ENCODE measurements at regions not wholly inside any gene's neighbourhood (a gene's known extent, or its start where the extent isn't known, plus 50 kb on each side); places are given as distances from the start of the nearest gene placed in this dataset.

DNA sequence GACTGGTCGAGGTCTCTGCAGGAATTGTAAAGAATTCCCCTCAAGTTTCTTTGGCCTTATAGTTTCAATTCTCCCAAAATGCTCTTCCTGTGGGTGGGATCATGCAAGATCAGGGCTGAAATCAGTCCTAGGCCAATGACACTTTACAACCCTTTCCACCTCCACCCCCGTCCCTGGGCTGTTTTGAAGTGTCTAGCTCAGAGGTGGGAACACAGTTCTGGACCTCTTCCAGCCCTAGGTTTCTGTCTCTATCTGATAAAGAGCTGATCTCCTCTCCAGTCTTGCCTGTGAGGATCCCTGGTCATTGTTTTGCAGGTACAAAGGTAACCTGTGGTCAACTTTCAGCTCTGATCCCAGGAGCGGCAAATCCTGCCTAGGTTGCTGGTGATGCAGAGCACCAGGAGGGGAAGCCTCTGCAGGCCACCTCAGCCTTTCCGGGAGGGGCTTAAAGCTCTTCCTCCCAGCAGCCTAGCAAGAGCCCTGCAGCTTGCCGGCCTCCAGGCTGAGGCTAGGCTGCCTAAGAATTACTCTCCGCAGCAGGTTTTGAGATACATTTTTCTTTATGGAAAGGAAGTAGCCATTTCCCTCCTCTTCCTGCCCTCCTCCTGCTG is 69.8 kb upstream of the WIPF1 start:
- no peak for DNase-seq

DNA sequence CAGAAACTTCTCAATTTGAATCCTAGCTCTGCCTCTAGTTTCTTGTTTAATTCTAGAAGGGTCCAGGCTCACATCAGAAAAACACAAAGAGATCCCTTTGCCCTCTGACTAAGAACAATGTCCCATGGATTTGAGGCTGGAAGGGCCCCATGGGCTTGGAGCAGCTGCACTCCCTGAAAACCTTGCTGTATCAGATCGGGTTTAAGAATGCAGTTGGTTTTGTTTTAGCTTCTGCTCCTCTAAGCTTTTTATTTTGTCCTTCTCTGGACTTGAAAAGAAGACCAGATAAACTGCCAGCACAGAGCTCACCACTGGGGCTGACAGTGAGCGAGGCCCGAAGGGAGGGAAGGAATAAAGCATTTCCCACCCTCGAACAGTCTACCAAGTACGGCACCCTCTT is 69.2 kb upstream of the WIPF1 start:
- no peak for DNase-seq

DNA sequence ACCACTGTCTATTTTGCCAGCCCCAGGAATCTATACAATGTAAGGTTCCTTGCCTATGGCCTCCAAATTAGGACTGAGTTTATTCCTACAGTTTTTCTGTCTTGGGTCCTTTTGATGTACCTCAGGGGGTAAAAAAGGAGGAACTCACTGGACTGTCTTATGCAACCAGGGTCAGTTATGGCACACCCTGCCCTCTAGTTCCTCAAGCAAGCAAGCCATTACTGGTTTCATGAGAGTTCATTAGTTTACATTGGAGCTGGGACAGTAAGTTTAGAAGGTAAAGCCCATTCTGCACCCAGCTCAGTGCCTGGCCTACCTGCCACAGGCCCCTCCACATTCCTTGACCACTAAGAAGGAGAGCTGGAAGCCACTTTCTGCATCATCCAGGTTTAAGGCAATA is 68.7 kb upstream of the WIPF1 start:
- no peak for DNase-seq

DNA sequence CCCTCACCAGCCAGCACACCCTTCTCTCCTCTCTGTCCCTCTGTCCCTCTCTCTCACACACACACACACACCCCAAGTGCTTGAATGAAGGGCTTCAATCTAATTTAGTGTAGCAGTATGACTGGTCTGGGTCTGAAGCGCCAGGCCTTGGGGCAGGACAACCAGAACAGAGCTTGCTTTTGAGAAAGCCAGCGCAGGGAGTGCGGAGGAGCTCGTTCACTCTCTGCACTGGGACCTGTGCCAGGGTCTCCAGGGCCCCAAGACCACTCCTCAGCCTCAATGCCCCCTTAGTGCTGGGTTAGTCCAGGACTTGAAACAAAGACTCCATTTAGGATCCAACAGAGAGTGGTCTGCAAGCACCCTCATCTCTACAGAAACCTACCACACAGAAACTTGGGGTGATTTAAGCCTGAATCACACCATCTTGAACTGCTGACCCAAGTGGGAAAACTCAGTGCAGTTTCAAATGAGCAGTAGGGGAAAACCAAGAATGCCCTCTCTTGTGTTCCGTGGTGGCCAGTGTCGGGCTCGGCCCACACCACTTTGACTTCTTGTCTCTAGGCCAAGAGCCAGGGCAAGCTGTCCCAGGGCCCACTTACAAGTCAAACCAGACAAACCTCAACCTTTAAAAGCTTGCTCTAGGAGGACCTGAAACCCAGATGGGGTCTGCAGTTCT is 66.6 kb upstream of the WIPF1 start:
- DNase-seq: no peak

DNA sequence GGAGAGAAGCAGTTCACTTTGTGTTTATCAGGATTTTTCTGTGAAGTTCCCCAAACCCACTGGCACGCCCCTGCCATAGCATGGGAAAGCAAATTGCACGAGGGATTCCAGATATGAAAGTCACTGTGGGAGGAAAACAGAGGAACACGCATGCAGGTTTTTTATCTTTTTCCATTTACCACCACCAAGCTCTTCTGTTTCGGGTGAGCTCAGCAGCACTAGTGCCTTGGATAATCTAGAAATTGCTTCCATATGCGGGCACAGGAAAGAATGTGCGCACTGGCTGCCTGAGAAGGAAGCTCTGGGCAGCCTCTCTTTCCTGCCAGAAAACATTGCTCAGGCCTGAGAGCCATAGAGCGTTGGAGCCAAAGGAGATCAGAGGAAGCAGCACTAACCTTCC is 65.9 kb upstream of the WIPF1 start:
- DNase-seq: no peak

DNA sequence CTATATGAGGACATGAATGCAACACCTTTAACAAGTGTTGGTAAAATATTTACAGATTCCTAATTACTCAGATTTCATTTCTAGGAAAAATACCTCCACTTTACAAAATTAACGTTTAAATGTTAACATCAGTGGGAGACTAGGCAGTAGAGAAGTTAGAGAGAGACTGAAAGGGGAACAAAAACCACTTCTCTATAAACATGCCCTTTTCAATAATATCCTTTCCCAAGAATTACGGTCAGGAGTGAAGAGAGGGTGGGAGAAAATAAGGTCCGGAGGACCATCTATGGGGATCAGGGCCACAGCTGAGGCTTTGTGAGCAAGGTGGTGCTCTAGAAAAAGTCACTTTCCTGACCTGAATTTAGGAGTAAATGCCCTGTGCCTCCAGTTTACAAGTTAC is 65.3 kb upstream of the WIPF1 start:
- DNase-seq: no peak

DNA sequence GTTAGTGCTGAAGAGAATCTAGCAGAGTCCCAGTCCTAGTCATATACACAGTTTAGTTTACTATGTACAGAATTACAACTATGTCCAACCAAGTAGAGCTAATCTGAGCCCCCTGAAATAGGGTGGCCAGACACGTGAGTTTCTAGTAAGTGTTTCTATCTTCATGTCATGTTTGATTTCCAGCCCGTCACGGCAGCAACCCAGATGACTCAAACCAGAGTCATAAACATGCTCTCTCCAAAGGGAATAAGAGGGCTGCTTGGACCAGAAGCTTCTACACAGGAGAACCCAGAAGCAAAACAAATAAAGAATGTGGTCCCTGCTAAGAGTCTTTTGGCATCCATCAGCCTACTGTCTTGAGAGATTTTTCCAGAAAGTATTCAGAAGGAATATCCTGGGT is 64.9 kb upstream of the WIPF1 start:
- no peak for DNase-seq

DNA sequence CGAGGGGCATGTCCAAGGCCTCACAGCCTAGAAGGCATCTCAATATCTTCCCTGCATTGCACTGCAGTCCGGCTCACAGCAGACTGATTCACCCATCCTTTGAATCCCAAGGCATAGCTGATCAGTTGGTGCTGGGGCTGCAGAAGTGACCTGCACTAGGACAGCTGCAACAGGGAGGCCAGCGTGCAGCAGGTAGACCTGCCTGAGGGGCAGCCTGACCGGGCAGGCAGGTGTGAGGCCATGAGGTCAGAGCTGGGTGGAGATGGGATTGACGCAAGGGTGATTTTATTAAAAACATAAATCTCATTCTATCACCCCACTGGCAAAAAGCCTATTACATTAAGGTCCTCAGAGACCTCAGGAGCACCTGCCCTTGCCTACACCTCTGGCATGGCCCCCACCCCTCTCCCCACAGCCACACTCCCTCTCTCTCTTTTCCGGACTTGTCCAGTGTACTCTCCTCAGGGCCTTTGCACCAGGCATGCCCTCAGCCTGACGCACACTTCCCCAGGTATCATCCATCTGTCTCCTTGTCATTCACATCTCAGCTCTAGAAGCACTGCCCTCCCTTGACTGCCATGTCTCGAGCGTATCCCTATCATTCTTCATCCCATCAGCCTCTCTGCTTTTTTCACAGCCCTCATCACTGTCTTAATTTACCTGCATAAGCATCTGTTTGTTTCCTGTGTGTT is 63.5 kb upstream of the WIPF1 start:
- no peak for DNase-seq

DNA sequence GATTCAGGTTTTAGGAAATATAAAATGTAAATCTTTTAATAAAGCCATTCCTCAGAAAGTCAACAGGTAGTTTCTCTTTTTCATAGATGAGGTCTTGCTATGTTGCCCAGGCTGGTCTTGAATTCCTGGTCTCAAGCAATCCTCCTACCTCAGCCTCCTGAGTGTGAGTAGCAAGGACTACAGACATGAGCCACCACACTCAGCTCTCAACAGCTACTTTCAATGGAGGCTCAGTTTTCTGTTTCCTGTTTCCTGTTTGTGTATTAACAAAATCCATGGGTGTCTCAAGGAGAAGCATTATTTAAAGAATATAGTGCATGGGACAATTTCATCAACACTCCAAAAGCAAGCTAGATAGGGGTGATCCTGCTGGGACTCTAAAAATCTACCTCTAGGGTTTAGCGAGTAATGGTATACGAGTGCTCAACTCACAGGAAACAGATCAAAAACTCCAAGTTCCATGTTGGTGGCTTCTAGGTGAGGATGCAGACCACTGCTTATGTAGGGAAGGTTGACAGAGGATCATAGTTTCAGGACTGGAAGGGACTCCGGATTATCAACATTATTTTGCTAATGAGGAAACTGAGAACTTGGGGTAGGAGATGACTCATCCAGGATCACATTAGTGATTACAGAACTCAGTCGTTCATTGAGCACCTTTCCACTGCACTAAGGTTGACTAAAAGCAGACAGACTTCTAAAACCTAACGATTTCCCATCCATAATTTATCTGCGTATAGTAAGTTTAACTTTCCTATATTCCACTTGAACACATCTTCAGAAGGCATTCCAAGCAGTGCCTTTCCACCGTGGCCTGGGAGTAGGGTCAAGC is 61.7 kb upstream of the WIPF1 start:
- no peak for DNase-seq

DNA sequence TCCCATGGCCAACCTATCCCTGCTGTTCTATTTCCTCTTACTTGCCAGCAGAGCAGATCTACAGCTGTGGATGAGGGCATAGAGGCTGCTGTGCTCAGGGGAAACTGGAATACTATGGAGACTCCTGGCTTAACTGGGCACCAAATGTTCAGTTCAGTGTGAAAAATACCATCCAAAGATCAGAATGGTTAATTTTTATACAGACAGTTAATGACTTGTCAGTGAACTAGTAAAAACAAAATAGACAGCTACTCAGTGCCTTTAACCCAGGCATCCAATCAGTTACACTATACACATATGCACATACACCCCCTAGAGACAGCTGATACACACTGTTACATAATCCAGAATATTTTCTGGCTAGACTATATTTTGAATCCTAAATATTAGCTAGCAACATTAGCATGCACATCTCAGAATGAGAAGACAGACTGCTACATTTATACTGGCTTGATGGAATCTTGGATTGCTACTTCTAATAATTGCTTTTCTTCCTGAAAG is 59.1 kb upstream of the WIPF1 start:
- DNase-seq: no peak

DNA sequence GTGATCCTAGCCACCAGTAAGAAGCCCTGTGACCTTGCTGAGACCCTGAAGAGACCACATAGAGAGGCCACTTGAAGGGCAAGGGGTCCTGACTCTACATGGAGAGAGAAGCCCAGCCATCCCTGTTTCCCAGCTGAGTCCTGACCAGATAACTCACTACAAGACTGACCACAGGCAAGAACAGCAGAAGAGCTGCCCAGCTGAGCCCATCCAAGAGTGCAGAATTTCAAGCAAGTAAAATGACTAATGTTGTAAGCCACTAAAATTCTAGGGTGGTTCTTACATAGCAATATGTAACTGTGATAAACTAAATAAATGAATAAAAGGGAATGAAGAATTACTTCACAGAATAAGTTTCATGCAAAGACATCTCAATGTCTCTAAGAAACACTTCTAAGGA is 58.4 kb upstream of the WIPF1 start:
- DNase-seq: no peak

DNA sequence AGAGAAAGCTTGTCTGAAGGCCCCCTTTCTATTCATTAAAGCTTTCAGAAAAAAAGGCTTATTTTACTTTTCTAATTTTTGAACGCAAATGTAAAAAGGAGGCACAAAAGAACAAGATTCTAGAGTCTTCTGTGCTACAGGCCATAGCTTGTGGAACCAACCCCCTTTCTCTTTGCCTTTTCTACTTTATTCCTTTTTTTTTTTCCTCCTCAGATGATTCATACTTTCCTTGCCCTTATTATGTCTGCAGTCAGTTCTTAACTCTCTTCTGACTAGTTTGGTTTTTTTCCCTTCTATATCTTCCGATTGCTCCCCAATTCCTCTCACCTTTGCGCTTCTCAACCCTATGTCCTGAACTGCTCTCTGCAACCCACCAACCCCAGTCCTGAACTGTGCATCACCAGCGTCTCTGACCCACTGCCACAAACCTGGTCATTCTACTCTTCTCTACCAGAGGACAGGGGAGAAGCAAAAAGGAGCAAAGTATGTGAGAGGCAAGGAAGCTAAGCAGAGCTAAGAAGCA is 56.9 kb upstream of the WIPF1 start:
- DNase-seq: no peak

DNA sequence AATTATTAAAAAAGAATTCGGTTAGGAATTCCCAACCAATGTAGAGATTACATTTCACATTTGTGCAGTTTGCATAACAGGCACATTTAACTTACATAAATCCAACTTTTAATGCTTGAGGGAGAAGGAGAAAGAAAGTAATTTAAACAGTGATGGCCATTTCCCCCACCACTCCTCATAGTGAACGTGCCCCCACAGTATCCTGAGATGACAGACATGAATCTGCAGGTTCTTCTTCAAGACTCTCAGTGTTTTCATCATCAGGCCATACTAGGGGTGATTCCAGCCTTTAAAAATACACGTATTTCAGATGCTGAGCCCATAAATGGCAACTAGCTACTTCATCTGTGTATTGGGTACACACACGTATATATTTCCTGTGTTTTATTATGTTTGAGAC is 51.3 kb upstream of the WIPF1 start:
- no peak for DNase-seq

Data from stimulated activated CD4-positive, alpha-beta T cell treated with anti-CD3 and anti-CD28 coated beads, Interleukin-15, amount 100 ng/mL, for 24 hours (primary cell).